HCT116 (cell line): ENCODE measurements at regions not wholly inside any gene's neighbourhood (a gene's known extent, or its start where the extent isn't known, plus 50 kb on each side); places are given as distances from the start of the nearest gene placed in this dataset.

ENCODE experiments used
- ATAC-seq: fragments of 200-7000 bp; cut with Tn5 transposase; 2 replicates; pipeline ENCODE4 v1.9.1; 2020; ENCODE audit warnings: mild to moderate bottlenecking, moderate library complexity
- BruUV-seq: library from RNA; stranded (reverse); fragments of 400-500 nt; replicated peaks from 2 replicates; lab custom pipeline; 2021; lab: Mats Ljungman, UMichigan
- CTCF ChIA-PET: fragments of 300-600 bp; sonication (Branson Sonifier 250); formaldehyde crosslinking; loops from one replicate; lab custom pipeline; 2021; ENCODE audit warnings: antibody characterized with exemption; lab: Charles Lee
- POLR2A ChIA-PET: fragments of 300-600, 350-600 bp; sonication (Branson Sonifier 250); formaldehyde crosslinking; loops from one replicate; lab custom pipeline; 2021; ENCODE audit warnings: antibody characterized with exemption; lab: Charles Lee
- RAD21 ChIA-PET, 2 experiments: fragments of 300-600 bp; sonication (Branson Sonifier 250); formaldehyde crosslinking; loops; one replicate each; lab custom pipeline; 2023; ENCODE audit warnings: low total read pairs in 2 of 2; ENCODE audit not compliant: uncharacterized antibody in 2 of 2, unreplicated experiment in 2 of 2, low non-redundant PET in 1 of 2; lab: Charles Lee
- DNase-seq: peaks from one replicate; pipeline ENCODE4 v3.0.0-alpha.2; 2010; ENCODE audit warnings: low read depth, low spot score
- H2AFZ ChIP-seq: fragments of 200-600 bp; shearing (Covaris generic), sonication (generic); 2 replicates; pipeline ENCODE4 v1.6.1; 2017; ENCODE audit warnings: low read depth, mixed run types, mixed read lengths, antibody characterized with exemption, low read length; ENCODE audit not compliant: poor library complexity, severe bottlenecking
- H3K27ac ChIP-seq: 2 replicates; pipeline ENCODE4 v1.5.1; 2012; ENCODE audit warnings: low read depth, low read length
- H3K27me3 ChIP-seq: fragments of 200-600 bp; sonication (generic); 2 replicates; pipeline ENCODE4 v1.6.1; 2016; ENCODE audit warnings: mixed run types, low read length, mixed read lengths; ENCODE audit not compliant: insufficient read depth
- H3K36me3 ChIP-seq, 2 experiments: fragments of 200-500 bp in 1 of 2; fragments of 200-600 bp in 1 of 2; sonication (Bioruptor generic) in 1 of 2; sonication (generic) in 1 of 2; 2 replicates each; pipeline versions ENCODE4 v1.5.1 to v1.6.1; 2014 to 2016; ENCODE audit warnings: low read length in 2 of 2, inconsistent platforms in 1 of 2, mixed read lengths in 1 of 2, mixed run types in 1 of 2; ENCODE audit not compliant: insufficient read depth in 2 of 2, control insufficient read depth in 1 of 2
- H3K4me1 ChIP-seq, 2 experiments: fragments of 200-600 bp in 1 of 2; sonication (generic) in 1 of 2; 2 replicates each; pipeline versions ENCODE4 v1.5.1 to v1.6.1; 2012 to 2017; ENCODE audit warnings: low read length in 2 of 2, inconsistent platforms in 1 of 2, mild to moderate bottlenecking in 1 of 2, mixed read lengths in 1 of 2, mixed run types in 1 of 2, moderate library complexity in 1 of 2; ENCODE audit not compliant: insufficient read depth in 2 of 2, control insufficient read depth in 1 of 2
- H3K4me2 ChIP-seq: fragments of 200-600 bp; sonication (generic); 2 replicates; pipeline ENCODE4 v1.6.1; 2017; ENCODE audit warnings: mixed run types, low read length, mixed read lengths
- H3K4me3 ChIP-seq, 2 experiments: fragments of 200-600 bp in 1 of 2; sonication (generic) in 1 of 2; replicated peaks in 1 of 2; 2 replicates each; pipeline ENCODE4 v1.5.1; 2011 to 2016; ENCODE audit warnings: low read length in 2 of 2, control low read depth in 1 of 2, low read depth in 1 of 2, mild to moderate bottlenecking in 1 of 2, mixed read lengths in 1 of 2, mixed run types in 1 of 2
- H3K79me2 ChIP-seq: fragments of 200-600 bp; sonication (generic); 2 replicates; pipeline ENCODE4 v1.6.1; 2017; ENCODE audit warnings: mild to moderate bottlenecking, mixed run types, low read length, moderate library complexity, mixed read lengths; ENCODE audit not compliant: insufficient read depth
- H3K9ac ChIP-seq: fragments of 200-600 bp; sonication (generic); 2 replicates; pipeline ENCODE4 v1.6.1; 2016; ENCODE audit warnings: low read length, mixed read lengths
- H3K9me2 ChIP-seq: fragments of 200-600 bp; sonication (generic), shearing (Covaris generic); 2 replicates; pipeline ENCODE4 v1.6.1; 2017; ENCODE audit warnings: mixed run types, mild to moderate bottlenecking, moderate library complexity; ENCODE audit not compliant: insufficient read depth
- H3K9me3 ChIP-seq, 2 experiments: fragments of 200-500 bp in 1 of 2; fragments of 200-600 bp in 1 of 2; sonication (Bioruptor generic) in 1 of 2; sonication (generic) in 1 of 2; 2 replicates each; pipeline ENCODE4 v1.6.1; 2014 to 2017; ENCODE audit warnings: low read length in 2 of 2, mixed read lengths in 2 of 2, inconsistent platforms in 1 of 2, low read depth in 1 of 2, mild to moderate bottlenecking in 1 of 2, mixed run types in 1 of 2, moderate library complexity in 1 of 2; ENCODE audit not compliant: control insufficient read depth in 1 of 2, insufficient read depth in 1 of 2
- H4K20me1 ChIP-seq: fragments of 200-600 bp; sonication (generic), shearing (Covaris generic); 2 replicates; pipeline ENCODE4 v1.6.1; 2017; ENCODE audit warnings: mixed run types, mild to moderate bottlenecking, moderate library complexity; ENCODE audit not compliant: insufficient read depth
- CBX3 ChIP-seq: IDR thresholded peaks from 2 replicates; pipeline ENCODE4 v1.6.1; 2012; ENCODE audit warnings: low read depth
- CEBPB ChIP-seq: IDR thresholded peaks from 2 replicates; pipeline ENCODE4 v1.6.1; 2012; ENCODE audit warnings: low read depth
- EGR1 ChIP-seq: IDR thresholded peaks from 2 replicates; pipeline ENCODE4 v1.6.1; 2012; ENCODE audit warnings: low read depth
- ELF1 ChIP-seq: IDR thresholded peaks from 2 replicates; pipeline ENCODE4 v1.6.1; 2012; ENCODE audit warnings: low read depth, borderline replicate concordance
- FOSL1 ChIP-seq: IDR thresholded peaks from 2 replicates; pipeline ENCODE4 v1.6.1; 2012; ENCODE audit warnings: low read depth
- POLR2AphosphoS5 ChIP-seq: IDR thresholded peaks from 2 replicates; pipeline ENCODE4 v1.6.1; 2011; ENCODE audit warnings: mild to moderate bottlenecking, low read depth, low read length, moderate library complexity
- REST ChIP-seq: IDR thresholded peaks from 2 replicates; pipeline ENCODE4 v1.6.1; 2012; ENCODE audit warnings: low read depth
- SIN3A ChIP-seq: IDR thresholded peaks from 2 replicates; pipeline ENCODE4 v1.6.1; 2012; ENCODE audit warnings: low read depth
- SP1 ChIP-seq: IDR thresholded peaks from 2 replicates; pipeline ENCODE4 v1.6.1; 2012; ENCODE audit warnings: low read depth
- SRF ChIP-seq: IDR thresholded peaks from 2 replicates; pipeline ENCODE4 v1.6.1; 2012; ENCODE audit warnings: low read depth
- TCF7L2 ChIP-seq: IDR thresholded peaks from 2 replicates; pipeline ENCODE4 v1.7.0; 2011; ENCODE audit warnings: borderline replicate concordance, inconsistent platforms; ENCODE audit not compliant: insufficient read depth, insufficient read length; ENCODE audit errors: extremely low read depth
- intact Hi-C: fragments of 100-400 bp; cut with micrococcal nuclease; formaldehyde crosslinking; loops from 2 replicates; pipeline ENCODE4 v1.10.0; 2022
- TF ChIP-seq, protein P1 (sequence below): IDR thresholded peaks from 2 replicates; pipeline ENCODE4 v1.6.1; 2012
- TF ChIP-seq, protein P2 (sequence below): IDR thresholded peaks from 2 replicates; pipeline ENCODE4 v1.6.1; 2012
- TF ChIP-seq, protein P3 (sequence below), 3 experiments: fragments of 200-600 bp in 1 of 3; sonication (generic) in 1 of 3; IDR thresholded peaks in 2 of 3; conservative IDR thresholded peaks in 1 of 3; 2 replicates each; pipeline ENCODE4 v1.5.1; 2012 to 2017; ENCODE audit warnings: low read depth in 2 of 3, low read length in 2 of 3, antibody characterized with exemption in 1 of 3, borderline replicate concordance in 1 of 3, control low read depth in 1 of 3, mild to moderate bottlenecking in 1 of 3, mixed read lengths in 1 of 3, mixed run types in 1 of 3, moderate library complexity in 1 of 3; ENCODE audit not compliant: insufficient read depth in 1 of 3

GRCh38 chr3:68006646-68007045 is 352.2 kb upstream of the SUCLG2 start (continued):
- TF ChIP-seq REST (no peak), ELF1 (no peak), SP1 (no peak), TCF7L2 (no peak), EGR1 (no peak), SIN3A (no peak), FOSL1 (no peak), CEBPB (no peak)
- TF ChIP-seq, protein P1, sequence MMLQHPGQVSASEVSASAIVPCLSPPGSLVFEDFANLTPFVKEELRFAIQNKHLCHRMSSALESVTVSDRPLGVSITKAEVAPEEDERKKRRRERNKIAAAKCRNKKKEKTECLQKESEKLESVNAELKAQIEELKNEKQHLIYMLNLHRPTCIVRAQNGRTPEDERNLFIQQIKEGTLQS: no peak
- TF ChIP-seq, protein P2, sequence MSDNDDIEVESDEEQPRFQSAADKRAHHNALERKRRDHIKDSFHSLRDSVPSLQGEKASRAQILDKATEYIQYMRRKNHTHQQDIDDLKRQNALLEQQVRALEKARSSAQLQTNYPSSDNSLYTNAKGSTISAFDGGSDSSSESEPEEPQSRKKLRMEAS: no peak

- BruUV-seq: no TSS peak
- no peak overlapping the region for H2AFZ ChIP-seq
- ATAC-seq (no peak), DNase-seq (no peak)
- RAD21 ChIA-PET: no interaction called here
- no peaks in the 10 kb centered on the region for H3K27me3 ChIP-seq
- H3K9me2 ChIP-seq: no peaks in the 10 kb centered on the region
- H3K4me2 ChIP-seq: no peak overlapping the region
- H3K9me3 ChIP-seq: no peaks in the 10 kb centered on the region; a peak in 1 of 4 replicates
- TF ChIP-seq, protein P3, sequence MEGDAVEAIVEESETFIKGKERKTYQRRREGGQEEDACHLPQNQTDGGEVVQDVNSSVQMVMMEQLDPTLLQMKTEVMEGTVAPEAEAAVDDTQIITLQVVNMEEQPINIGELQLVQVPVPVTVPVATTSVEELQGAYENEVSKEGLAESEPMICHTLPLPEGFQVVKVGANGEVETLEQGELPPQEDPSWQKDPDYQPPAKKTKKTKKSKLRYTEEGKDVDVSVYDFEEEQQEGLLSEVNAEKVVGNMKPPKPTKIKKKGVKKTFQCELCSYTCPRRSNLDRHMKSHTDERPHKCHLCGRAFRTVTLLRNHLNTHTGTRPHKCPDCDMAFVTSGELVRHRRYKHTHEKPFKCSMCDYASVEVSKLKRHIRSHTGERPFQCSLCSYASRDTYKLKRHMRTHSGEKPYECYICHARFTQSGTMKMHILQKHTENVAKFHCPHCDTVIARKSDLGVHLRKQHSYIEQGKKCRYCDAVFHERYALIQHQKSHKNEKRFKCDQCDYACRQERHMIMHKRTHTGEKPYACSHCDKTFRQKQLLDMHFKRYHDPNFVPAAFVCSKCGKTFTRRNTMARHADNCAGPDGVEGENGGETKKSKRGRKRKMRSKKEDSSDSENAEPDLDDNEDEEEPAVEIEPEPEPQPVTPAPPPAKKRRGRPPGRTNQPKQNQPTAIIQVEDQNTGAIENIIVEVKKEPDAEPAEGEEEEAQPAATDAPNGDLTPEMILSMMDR (IDR thresholded peaks at IDR 0.05 in 2 of 3, conservative IDR thresholded peaks at IDR 0.05 in 1 of 3; ENCODE audit: borderline replicate concordance in 1 of 3, insufficient read depth in 1 of 3, low read depth in 2 of 3, low read length in 2 of 3): no peak
- TF ChIP-seq, protein P1: no peak
- no peak for TF ChIP-seq CBX3
- TF ChIP-seq POLR2AphosphoS5: no peak
- TF ChIP-seq SRF: no peak
- no peak for TF ChIP-seq EGR1
- no peaks in the 10 kb centered on the region for H3K36me3 ChIP-seq
- no peaks in the 10 kb centered on the region for H3K79me2 ChIP-seq
- H4K20me1 ChIP-seq: no peaks in the 10 kb centered on the region
- POLR2A ChIA-PET: no interaction called here
- H3K9ac ChIP-seq: no peak overlapping the region
- H3K4me1 ChIP-seq: no peaks in the 10 kb centered on the region
- no peak overlapping the region for H3K4me3 ChIP-seq
- CTCF ChIA-PET: no interaction called here
- intact Hi-C loops: no loop called here
- no peak overlapping the region for H3K27ac ChIP-seq
Measured at GRCh38 chr3:68004091-68004490, 349.7 kb upstream of the SUCLG2 start.
